HG02884 (cell line): ENCODE measurements at regions not wholly inside any gene's neighbourhood (a gene's known extent, or its start where the extent isn't known, plus 50 kb on each side); places are given as distances from the start of the nearest gene placed in this dataset.
"Not testable (repeated sequence)": the region's sequence is repeated elsewhere in the genome, so short reads cannot be mapped to it uniquely, and the experiment has no call there.

Experiments used
- ATAC-seq: cut with Tn5 transposase; IDR thresholded peaks from one replicate; pipeline ENCODE4 v1.9.1; 2021; ENCODE audit warnings: mild to moderate bottlenecking, moderate library complexity; ENCODE audit not compliant: unreplicated experiment

GRCh38 chr13:70338609-70339008, 230.4 kb upstream of the KLHL1 start:
- ATAC-seq, result no peak

DNA sequence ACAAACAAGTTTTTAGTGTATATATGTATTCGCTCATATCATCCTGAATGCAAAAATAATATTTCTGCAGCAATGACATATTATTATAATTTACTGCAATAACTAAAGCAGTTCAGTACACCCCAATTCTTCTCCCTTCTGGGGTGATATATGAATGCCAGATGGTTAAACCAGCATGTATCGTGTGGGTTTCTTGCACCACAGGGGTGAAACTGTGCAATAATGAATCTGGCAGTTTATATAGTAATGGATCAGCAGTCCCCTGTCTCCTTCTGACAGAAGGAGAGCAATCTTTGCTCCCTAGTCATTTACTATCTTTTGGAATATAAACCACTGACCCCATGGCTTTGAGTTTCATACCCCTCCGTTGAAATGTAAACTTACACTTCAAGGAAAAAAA, 228.6 kb upstream of the KLHL1 start:
- no peak for ATAC-seq

GRCh38 chr13:70333752-70334151, 225.5 kb upstream of the KLHL1 start:
- no peak for ATAC-seq

DNA sequence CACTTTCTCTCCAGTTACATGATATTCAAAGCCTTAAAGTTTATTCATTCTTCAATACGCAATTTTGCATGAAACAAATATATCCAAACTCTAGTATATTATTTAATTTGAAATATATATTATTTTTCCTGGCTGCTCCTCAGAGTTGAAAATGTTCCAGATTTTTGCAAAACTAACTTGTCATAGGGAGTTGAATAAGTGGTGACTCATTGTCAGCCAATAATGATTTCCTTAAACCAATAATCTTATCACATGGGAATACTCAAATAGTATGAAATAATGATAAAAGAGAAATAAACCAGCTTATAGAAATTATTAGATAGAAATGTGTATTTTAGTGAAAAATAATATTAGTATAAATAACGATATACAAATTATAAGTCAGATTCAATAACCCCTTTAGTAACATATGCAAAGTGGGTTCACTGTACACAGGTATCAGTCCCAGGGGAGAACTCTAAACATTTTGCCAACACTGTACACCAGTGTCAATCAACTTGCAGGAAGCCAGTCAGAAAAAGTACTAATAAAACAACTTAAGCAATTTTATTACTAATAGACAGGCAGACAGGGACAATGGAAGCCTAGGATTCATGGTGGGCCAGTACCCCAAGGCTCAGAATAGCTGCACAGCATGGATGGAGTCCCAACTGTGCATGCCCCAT, 222.6 kb upstream of the KLHL1 start:
- no peak for ATAC-seq

DNA sequence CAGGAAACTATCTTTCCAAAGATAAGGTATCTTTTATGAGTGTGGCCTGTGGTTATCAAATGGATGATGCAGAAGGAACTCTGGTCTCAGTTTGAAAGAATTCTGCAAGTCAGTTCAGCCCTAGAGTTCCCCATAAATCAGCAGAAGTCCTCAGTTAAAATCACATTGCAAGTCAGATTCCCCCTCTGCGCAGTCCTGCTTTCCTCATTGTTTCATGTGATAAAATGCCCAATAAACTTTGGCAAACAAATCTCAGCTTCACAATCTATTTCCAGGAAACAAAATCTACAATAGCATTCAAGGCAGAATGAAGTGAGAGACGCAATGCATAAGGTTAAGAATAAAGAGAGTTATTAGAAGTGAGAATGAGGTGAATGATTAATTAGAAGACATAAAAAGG, 216.3 kb upstream of the KLHL1 start:
- ATAC-seq, result no peak

DNA sequence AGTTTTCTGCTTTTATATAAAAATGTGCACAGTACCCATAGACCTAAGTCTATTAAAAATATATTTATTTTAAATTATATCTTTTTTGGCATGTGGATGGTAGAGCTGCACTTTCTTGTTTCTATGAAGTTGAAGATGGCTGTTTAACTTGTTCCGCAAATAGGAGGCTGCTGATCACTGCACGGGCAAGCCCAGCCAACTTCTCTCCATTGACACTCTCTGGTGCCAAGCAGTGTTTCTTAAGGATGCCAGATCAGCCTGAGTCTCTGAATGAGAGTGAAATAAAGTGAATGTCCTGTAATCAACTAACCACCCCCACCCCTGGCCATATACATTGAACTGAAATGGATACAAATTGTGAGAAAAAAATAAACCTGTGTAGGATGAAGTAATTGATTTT, 202.9 kb upstream of the KLHL1 start:
- ATAC-seq, result no peak

- ATAC-seq, result no peak
Measured at GRCh38 chr13:70310396-70311119, 202.3 kb upstream of the KLHL1 start.

DNA sequence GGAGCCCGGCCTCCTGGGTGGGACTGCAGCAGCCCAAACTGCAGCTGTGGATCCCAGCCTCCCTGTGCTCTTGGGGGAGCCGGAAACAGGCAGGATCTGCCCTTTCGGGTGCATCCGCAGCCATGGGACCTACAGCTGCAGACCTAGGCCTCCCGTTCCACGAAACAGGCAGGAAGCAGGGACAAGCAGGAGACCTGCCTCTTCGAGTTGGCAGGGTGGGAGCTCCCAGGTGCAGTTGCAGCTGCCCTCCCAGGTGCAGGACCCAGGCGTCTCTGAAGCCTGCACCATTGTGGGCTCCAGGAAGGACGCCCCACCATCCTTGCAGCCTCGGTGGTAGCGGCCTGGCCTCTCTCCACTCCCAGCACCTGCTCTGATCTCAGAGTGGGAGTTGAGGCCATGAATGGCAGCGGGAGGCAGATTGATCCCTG, 189.0 kb upstream of the KLHL1 start:
- ATAC-seq, result no peak

DNA sequence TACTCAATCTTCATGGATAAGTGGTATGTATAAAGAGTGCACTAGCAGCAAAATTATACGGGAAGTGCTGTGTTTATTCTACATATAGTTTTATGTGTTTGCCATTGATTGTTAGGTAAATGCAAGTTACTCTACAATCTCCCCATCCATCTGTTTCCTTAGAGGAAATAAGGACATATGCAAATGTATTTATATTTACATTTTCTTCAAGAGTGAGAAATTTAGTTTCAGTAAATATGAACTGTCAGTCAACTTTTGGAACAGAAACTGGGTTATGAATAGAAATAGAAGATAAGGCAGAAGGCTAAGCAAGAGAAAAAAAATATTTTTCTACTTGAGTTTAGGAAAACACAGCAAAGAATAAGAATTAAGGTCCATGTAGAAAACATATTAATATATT, 176.1 kb upstream of the KLHL1 start:
- no peak for ATAC-seq

GRCh38 chr13:70275841-70276240, 167.6 kb upstream of the KLHL1 start:
- no peak for ATAC-seq

DNA sequence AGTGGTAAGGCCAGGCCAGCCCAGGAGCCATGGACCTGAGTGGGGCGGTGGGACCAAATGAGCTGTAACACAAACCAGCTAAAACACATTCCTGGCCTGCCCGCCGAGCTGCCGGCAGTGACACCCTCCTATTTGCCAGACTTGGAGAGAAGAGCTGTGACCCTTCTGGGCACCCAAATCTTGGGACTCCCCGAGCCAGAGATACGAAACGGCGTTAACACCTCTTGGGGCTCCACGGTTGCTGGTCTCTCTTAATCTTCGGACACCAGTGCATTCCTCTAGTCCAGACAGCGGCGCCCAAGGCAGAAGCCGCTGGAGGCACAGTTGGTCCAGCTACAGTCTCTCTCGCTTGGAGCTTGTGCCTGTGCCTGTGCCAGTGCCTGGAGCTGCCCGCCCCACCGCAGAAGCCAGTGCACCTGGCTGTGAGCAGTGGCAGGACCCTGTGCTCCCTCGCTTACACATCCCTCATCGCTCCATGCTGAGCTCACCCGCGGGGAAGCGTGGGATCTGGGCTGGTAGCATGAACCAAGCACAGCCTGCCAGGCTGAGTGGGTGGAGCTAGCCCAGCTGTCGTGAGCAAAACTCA, 147.2 kb upstream of the KLHL1 start:
- ATAC-seq, result no peak

DNA sequence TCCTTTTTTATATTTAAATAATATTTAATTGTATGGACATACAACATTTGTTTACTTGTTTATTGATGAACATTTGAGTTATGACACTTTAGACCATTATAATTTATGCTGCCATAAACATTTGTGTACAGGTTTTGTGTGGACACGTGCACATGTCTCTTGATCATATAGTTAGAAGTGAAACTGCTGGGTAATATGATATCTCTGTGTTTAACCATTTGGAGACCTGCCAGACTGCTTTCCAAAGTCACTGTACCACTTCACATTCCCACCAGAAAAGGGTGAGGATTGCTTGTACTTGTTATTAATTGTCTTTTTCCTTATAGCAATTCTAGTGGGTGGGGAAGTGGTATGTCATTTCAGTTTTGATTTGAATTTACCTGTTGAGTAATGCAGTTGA, 145.6 kb upstream of the KLHL1 start:
- ATAC-seq, result no peak

DNA sequence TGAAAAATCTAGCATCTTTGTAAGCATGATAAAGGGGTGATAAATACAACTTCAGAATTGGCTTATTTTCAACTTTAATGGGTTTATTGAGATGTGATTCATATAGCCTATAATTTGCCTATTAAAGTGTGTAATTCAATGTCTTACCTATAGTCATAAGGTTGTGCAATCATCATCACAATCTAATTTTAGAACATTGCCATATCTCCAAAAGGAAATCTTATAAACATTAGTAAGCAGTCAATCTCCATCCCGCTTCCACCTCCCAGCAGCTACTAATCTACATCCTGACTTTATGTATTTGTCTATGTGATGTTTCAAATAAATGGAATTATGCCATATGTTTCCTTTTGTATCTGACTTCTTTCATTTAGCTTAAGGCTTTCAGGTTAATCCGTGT, 145.2 kb upstream of the KLHL1 start:
- no peak for ATAC-seq

DNA sequence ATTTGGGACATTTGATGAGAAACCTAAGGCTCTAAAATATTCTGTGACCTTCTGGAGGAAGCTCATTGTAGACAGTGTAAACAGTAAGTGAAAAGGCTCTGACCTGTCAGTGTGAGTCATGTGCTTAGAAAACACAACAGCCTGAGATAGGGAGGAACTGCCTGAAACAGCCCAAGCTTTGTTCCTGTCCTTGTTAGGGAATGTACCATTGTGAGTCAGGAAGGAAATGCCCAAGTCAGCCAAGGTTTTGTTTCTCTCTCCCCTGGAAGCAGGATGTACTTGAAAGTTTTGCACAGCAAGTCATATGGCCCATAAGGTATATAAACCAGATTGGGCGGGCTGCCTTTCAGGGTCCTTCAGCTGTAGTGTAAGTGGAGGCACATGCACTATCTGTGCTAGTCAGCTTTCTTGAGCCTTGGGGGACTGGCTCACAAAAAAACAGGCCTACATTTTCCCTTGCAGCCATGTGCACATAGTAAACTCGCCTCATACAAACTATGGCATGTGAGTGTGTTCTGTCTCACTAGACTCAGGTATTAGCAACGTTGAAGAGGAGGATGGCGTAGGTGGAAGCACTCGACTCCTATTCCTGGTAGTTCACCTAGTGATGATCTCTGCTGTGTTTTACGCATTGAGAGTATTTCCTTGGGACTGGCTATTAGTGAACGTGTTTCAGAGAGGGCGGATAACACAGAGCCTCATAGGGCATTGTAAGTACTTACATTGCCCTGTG, 141.2 kb upstream of the KLHL1 start:
- ATAC-seq, result no peak

- ATAC-seq, result no peak
Measured at GRCh38 chr13:70237131-70237530, 128.9 kb upstream of the KLHL1 start.

GRCh38 chr13:70235565-70235964, 127.3 kb upstream of the KLHL1 start:
- ATAC-seq, result no peak

DNA sequence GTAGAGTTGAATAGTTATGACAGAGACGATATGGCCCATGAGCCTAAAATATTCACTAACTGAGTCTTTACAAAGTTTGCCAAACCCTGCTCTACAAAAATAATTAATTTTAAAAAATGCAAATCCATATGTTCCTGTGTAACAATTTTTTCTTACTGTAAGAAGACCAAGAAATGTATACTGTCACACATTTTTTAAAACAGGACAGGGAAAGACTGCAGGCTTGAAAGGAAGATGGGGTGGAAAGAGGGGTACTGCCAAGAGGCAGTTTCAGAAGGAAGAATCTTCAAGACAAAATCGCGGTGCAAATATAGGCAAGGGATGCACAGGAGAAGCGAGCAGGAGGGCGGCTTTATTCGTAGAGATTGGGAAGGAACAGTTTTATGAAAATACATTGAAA, 115.7 kb upstream of the KLHL1 start:
- ATAC-seq, result no peak

DNA sequence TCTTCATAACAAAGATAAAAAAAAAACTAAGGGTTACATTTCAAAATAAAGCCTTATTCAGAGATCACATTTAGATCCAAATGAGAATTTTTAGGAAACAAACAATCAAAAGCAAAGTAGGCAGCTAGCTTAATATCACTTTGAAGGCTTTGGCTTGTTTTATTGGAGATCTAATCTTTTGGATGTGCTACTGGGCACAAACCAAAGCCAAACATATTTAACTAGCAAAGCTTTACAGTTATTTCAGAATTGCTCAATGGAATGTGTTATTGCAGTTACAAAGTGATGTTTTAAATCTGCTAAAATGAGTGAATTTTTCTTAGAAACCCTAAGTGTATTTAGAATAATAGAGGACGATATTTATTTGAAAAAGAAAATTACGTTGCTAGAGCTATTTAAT, 114.7 kb upstream of the KLHL1 start:
- no peak for ATAC-seq

DNA sequence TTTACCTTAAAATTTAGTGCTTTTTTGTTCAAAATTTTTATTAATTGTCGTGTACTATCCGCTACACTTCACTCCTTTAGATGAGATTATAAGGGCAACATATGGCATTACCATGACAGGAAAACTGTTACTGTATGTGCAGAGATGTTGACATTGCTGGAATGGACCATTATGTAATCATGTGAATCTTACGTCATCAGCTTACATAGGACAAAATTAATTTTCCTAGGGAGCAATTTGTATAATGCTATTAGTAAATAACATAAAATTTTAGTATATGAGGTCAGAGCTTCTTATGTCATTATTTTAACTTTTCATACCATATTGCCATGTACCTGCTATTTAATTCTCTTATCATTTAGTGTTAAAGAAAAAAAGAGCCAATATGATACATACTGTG, 110.4 kb upstream of the KLHL1 start:
- no peak for ATAC-seq

DNA sequence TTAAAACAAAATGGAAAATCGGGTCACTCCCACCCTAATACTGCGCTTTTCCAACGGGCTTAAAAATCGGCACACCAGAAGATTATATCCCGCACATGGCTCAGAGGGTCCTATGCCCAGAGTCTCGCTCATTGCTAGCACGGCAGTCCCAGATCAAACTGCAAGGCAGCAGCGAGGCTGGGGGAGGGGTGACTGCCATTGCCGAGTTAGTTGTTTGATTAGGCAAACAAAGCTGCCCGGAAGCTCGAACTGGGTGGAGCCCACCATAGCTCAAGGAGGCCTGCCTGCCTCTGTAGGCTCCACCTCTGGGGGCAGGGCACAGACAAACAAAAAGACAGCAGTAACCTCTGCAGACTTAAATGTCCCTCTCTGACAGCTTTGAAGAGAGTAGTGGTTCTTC, 100.7 kb upstream of the KLHL1 start:
- ATAC-seq, result not testable (repeated sequence)

- no peak for ATAC-seq
Measured at GRCh38 chr13:70206671-70207070, 98.4 kb upstream of the KLHL1 start.
